ENCODE measurements at regions not wholly inside any gene's neighbourhood (a gene's known extent, or its start where the extent isn't known, plus 50 kb on each side); places are given as distances from the start of the nearest gene placed in this dataset.

DNA sequence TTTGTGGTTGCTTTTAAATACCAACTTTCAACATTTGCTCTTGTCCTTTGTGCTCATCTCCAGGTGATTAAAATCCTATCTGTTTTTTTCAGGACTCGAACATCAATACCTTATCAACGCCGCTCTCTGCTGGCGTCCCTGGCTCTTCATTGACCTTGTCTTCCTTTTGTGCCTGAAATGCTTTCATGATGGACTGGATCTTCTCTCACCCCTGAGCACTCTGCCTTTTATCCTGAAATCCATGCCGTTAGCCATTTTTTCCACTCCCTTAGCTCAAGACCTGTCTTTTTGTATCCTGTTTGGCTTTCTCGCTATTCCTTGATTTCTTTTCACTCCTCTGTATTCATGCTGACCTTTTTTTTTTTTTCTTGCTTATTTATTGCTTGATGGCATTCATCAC, 549.5 kb upstream of the CPEB2 start:
- Mint-ChIP-seq H3K4me3 (no peak overlapping the region), H3K4me1 (peaks cover 5% of the 10 kb centered on the region; the same call in 2 of the 3 replicates), H3K27ac (no peak overlapping the region)

DNA sequence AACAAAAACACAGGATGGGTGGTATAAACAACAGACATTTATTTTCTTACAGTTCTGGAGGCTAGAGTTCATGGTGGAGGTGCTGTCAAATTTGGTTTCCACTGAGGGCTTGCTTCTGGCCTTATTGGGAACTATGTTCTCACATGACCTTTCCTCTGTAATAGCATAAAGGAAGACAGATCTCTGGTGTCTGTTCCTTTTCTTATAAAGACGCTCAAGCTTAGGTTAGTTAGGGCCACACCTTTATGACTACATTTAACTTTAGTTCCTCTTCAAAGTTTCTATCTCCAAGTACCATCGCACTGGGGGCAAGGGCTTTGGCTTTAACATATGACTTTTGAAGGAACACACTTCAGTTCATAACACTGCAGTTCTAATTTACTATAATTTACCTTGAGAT, 543.8 kb upstream of the CPEB2 start:
- TF ChIP-seq ZNF114 (CRISPR knock-in tag; IDR thresholded peaks at IDR 0.05): no peak
- TF ChIP-seq EZH2 (IDR thresholded peaks at IDR 0.05; ENCODE audit: low read depth, unreplicated experiment): no peak
- TF ChIP-seq, protein P1, sequence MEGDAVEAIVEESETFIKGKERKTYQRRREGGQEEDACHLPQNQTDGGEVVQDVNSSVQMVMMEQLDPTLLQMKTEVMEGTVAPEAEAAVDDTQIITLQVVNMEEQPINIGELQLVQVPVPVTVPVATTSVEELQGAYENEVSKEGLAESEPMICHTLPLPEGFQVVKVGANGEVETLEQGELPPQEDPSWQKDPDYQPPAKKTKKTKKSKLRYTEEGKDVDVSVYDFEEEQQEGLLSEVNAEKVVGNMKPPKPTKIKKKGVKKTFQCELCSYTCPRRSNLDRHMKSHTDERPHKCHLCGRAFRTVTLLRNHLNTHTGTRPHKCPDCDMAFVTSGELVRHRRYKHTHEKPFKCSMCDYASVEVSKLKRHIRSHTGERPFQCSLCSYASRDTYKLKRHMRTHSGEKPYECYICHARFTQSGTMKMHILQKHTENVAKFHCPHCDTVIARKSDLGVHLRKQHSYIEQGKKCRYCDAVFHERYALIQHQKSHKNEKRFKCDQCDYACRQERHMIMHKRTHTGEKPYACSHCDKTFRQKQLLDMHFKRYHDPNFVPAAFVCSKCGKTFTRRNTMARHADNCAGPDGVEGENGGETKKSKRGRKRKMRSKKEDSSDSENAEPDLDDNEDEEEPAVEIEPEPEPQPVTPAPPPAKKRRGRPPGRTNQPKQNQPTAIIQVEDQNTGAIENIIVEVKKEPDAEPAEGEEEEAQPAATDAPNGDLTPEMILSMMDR (conservative IDR thresholded peaks at IDR 0.05; ENCODE audit: low read depth in 2 of 2): no peak
- no peak for TF ChIP-seq STAT1 (IDR thresholded peaks at IDR 0.05; ENCODE audit: unreplicated experiment)
- TF ChIP-seq, protein P2, sequence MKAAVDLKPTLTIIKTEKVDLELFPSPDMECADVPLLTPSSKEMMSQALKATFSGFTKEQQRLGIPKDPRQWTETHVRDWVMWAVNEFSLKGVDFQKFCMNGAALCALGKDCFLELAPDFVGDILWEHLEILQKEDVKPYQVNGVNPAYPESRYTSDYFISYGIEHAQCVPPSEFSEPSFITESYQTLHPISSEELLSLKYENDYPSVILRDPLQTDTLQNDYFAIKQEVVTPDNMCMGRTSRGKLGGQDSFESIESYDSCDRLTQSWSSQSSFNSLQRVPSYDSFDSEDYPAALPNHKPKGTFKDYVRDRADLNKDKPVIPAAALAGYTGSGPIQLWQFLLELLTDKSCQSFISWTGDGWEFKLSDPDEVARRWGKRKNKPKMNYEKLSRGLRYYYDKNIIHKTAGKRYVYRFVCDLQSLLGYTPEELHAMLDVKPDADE (IDR thresholded peaks at IDR 0.05): no peak
- H3K9me3 Mint-ChIP-seq: no peaks in the 10 kb centered on the region
- H3K27me3 ChIP-seq (ENCODE audit: insufficient read depth): no peaks in the 10 kb centered on the region

More for the DNA sequence above, 549.5 kb upstream of the CPEB2 start:
- H3K4me2 ChIP-seq: no peak overlapping the region
- H3K27ac ChIP-seq (ENCODE audit: low read depth): no peak overlapping the region
- no peaks in the 10 kb centered on the region for H3K9me2 ChIP-seq (ENCODE audit: insufficient read depth)
- H3K4me3 ChIP-seq: no peak overlapping the region
- H4K20me1 ChIP-seq (replicated peaks; ENCODE audit: insufficient read depth): no peaks in the 10 kb centered on the region
- H3K4me1 ChIP-seq (ENCODE audit: insufficient read depth): no peaks in the 10 kb centered on the region
- peak; percentile 4 for DNase-seq (ENCODE audit: low spot score)
- peak; percentile 40; the same call in 2 of the 3 replicates for ATAC-seq
- H3F3A ChIP-seq (replicated peaks; ENCODE audit: low read depth): no peaks in the 10 kb centered on the region
- no peaks in the 10 kb centered on the region for H3K36me3 Mint-ChIP-seq (ENCODE audit: low read depth)
- H3K9me3 Mint-ChIP-seq: no peaks in the 10 kb centered on the region
- TF ChIP-seq, protein P1 (conservative IDR thresholded peaks at IDR 0.05; ENCODE audit: low read depth in 2 of 2): peak in 1 of 2 experiments; percentile 39; a peak in 2 of 4 replicates
- TF ChIP-seq ZNF114 (CRISPR knock-in tag; IDR thresholded peaks at IDR 0.05) (no peak), CREB1 (CRISPR knock-in tag; IDR thresholded peaks at IDR 0.05; ENCODE audit: low read depth) (no peak)
- H3K79me2 ChIP-seq (replicated peaks; ENCODE audit: insufficient read depth): no peaks in the 10 kb centered on the region
- H3K36me3 ChIP-seq (ENCODE audit: insufficient read depth): no peaks in the 10 kb centered on the region
- H3K27me3 Mint-ChIP-seq (ENCODE audit: insufficient read depth, low read depth, poor library complexity): no peaks in the 10 kb centered on the region
- no peak overlapping the region for H2AFZ ChIP-seq
- H3K27me3 ChIP-seq (ENCODE audit: insufficient read depth): no peaks in the 10 kb centered on the region

More for the DNA sequence above, 543.8 kb upstream of the CPEB2 start:
- Histone ChIP-seq H3K79me2 (replicated peaks; ENCODE audit: insufficient read depth) (no peaks in the 10 kb centered on the region), H4K20me1 (replicated peaks; ENCODE audit: insufficient read depth) (no peaks in the 10 kb centered on the region), H3K4me2 (no peak overlapping the region), H3K4me1 (ENCODE audit: insufficient read depth) (no peaks in the 10 kb centered on the region), H3K36me3 (ENCODE audit: insufficient read depth) (no peaks in the 10 kb centered on the region), H3K9me2 (ENCODE audit: insufficient read depth) (no peaks in the 10 kb centered on the region), H3K4me3 (no peak overlapping the region), H3K27ac (ENCODE audit: low read depth) (no peak overlapping the region), H3F3A (replicated peaks; ENCODE audit: low read depth) (no peaks in the 10 kb centered on the region), H2AFZ (no peak overlapping the region)
- H3K36me3 Mint-ChIP-seq (ENCODE audit: low read depth): no peaks in the 10 kb centered on the region
- no peaks in the 10 kb centered on the region for H3K27me3 Mint-ChIP-seq (ENCODE audit: insufficient read depth, low read depth, poor library complexity)
- no peak overlapping the region for H3K4me3 Mint-ChIP-seq
- no peaks in the 10 kb centered on the region; the same call in 2 of the 3 replicates for H3K4me1 Mint-ChIP-seq
- no peak for DNase-seq (ENCODE audit: low spot score)
- ATAC-seq: no peak
- H3K27ac Mint-ChIP-seq: no peak overlapping the region

Measured in GM23338 (cell line).